ENCODE measurements at regions not wholly inside any gene's neighbourhood (a gene's known extent, or its start where the extent isn't known, plus 50 kb on each side); places are given as distances from the start of the nearest gene placed in this dataset.

DNA sequence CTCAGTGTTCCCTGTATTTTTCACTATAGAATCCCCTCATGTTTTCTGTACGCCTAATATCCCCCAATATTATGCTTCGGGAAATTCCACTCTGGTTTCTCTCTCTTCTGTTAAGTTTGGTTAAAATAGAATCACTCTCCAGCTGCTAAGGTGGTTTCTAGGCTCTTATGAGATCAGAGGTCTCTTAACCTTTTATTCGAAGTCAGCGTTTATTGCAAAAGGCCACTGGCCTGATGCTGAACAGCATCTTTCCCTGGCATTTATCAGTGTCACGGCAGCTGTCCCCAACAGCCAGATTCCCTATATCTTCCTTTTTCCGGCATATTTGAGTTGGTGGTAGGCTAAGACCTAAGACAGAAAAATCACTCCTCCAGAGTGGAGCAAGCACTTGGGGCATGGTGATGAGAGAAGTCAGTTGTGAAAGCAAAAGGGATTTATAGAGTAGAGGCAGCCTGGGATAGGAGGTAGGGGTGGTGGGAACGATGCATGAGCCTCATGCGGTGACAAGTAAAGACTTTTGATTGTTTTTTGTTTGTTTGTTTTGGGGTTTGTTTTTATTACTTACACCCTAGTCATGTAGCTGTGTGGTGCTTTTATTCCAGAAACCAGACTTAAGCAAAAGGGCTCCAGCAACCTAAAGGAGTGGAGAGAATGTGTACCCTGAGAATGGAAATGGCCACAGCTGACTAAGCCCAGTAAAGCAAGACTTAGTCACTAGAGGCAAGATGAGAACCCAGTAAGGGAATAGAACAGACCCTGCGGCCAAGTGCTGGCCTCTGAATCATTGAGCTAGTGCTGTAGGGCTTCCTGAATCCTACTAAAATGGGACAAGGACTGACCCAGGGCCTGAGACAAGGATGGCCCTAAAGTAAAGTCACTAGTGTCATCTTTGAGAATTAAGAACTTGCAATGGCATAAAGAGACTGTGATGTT is 197.6 kb upstream of the PRNP start:
- WGBS, 5 donors, result 84 to 90% (median 87%) methylated on average over 9 of the region's 9 CpGs
- Histone ChIP-seq H3K36me3 (no peaks in the 10 kb centered on the region), H3K27ac (no peak overlapping the region), H3K9me3 (no peaks in the 10 kb centered on the region), H3K4me1 (peaks cover 0 to 3% (median 0%) of the 10 kb centered on the region in 6 donors), H3K27me3 (replicated peaks in 1 of 7) (peaks cover 0 to 30% (median 0%) of the 10 kb centered on the region in 7 donors), H3K4me3 (no peak overlapping the region)
- no peak for DNase-seq
- no peak for TF ChIP-seq CTCF (IDR thresholded peaks at IDR 0.05 in 8 of 11, conservative IDR thresholded peaks at IDR 0.05 in 3 of 11)
- TF ChIP-seq POLR2AphosphoS5 (IDR thresholded peaks at IDR 0.05), result no peak
- TF ChIP-seq POLR2A (IDR thresholded peaks at IDR 0.05), result no peak
- intact Hi-C loops (cut with DNase I; ENCODE audit: low total_unique reads), result no loop called here

DNA sequence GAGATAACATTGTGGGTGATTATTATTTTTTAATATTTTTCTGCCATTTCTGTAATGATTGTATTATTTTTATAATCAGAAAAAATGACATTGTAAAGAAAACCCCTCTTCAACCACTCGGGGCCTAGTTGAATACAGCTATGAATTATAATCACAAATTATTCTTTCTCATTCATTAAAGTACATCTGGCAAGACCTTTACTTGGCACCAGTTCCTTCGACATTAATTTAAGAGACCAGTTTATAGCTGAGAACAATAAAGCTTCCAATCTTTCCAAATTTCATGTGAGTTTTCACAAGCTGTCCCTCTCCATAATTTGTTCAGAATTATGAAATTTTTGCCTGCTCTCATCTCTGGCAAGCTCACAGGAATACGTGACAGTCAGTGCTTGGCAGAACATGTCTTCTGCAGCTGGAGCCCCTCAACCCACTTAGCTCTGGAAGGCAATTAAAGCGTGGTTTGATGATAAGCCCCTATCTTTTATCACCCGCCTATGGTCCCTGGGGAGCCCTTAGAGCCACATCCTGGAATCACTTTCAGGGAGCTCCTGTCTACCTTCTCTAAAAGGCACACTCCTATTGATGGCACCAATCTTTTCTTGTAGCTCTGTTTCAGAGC is 201.8 kb upstream of the PRNP start:
- Histone ChIP-seq H3K9me3 (no peaks in the 10 kb centered on the region), H3K36me3 (no peaks in the 10 kb centered on the region), H3K4me1 (peaks cover 0 to 3% (median 0%) of the 10 kb centered on the region in 6 donors), H3K27ac (no peak overlapping the region), H3K4me3 (no peak overlapping the region), H3K27me3 (replicated peaks in 1 of 7) (peaks cover 0 to 16% (median 0%) of the 10 kb centered on the region in 7 donors)
- intact Hi-C loops (cut with DNase I; ENCODE audit: low total_unique reads), result no loop called here
- 55 to 74% (median 73%) methylated on average over 5 of the region's 5 CpGs for WGBS, 5 donors
- DNase-seq, result no peak
- TF ChIP-seq POLR2AphosphoS5 (IDR thresholded peaks at IDR 0.05), result no peak
- TF ChIP-seq POLR2A (IDR thresholded peaks at IDR 0.05), result no peak
- no peak for TF ChIP-seq CTCF (IDR thresholded peaks at IDR 0.05 in 8 of 11, conservative IDR thresholded peaks at IDR 0.05 in 3 of 11)

GRCh38 chr20:4483961-4484360 is 202.3 kb upstream of the PRNP start:
- H3K9me3 ChIP-seq, result no peaks in the 10 kb centered on the region
- H3K4me1 ChIP-seq, result peaks cover 0 to 3% (median 0%) of the 10 kb centered on the region in 6 donors
- DNase-seq, result no peak

More at GRCh38 chr20:4483961-4484360, 202.3 kb upstream of the PRNP start:
- Histone ChIP-seq H3K27ac (no peak overlapping the region), H3K36me3 (no peaks in the 10 kb centered on the region), H3K27me3 (replicated peaks in 1 of 7) (peaks cover 0 to 16% (median 0%) of the 10 kb centered on the region in 7 donors), H3K4me3 (no peak overlapping the region)
- intact Hi-C loops (cut with DNase I; ENCODE audit: low total_unique reads), result no loop called here
- TF ChIP-seq CTCF (IDR thresholded peaks at IDR 0.05 in 8 of 11, conservative IDR thresholded peaks at IDR 0.05 in 3 of 11) (no peak), POLR2A (IDR thresholded peaks at IDR 0.05) (no peak), POLR2AphosphoS5 (IDR thresholded peaks at IDR 0.05) (no peak)
